RWPE2 (cell line): ENCODE measurements at regions not wholly inside any gene's neighbourhood (a gene's known extent, or its start where the extent isn't known, plus 50 kb on each side); places are given as distances from the start of the nearest gene placed in this dataset.

Source experiments
- ATAC-seq: fragments of 200-7000 bp; cut with Tn5 transposase; 3 replicates; pipeline ENCODE4 v1.9.1; 2021; ENCODE audit warnings: low read depth
- DNase-seq: peaks from one replicate; pipeline ENCODE4 v3.0.0-alpha.2; 2020; ENCODE audit warnings: low spot score
- H3K27ac ChIP-seq: fragments of 450-650 bp; 2 replicates; pipeline ENCODE4 v1.5.1; 2017; ENCODE audit warnings: mild to moderate bottlenecking; ENCODE audit not compliant: poor library complexity, severe bottlenecking
- H3K27me3 ChIP-seq: fragments of 250-450 bp; sonication (Bioruptor Pico); 2 replicates; pipeline ENCODE4 v1.5.1; 2021; ENCODE audit warnings: mild to moderate bottlenecking, moderate library complexity; ENCODE audit not compliant: insufficient read depth, poor library complexity, severe bottlenecking
- H3K36me3 ChIP-seq: fragments of 250-450 bp; sonication (Bioruptor Pico); 2 replicates; pipeline ENCODE4 v1.5.1; 2020; ENCODE audit warnings: low read depth, mild to moderate bottlenecking, moderate library complexity
- H3K4me1 ChIP-seq: fragments of 250-450 bp; sonication (Bioruptor Pico); 2 replicates; pipeline ENCODE4 v1.5.1; 2021; ENCODE audit warnings: mild to moderate bottlenecking, moderate library complexity; ENCODE audit not compliant: insufficient read depth, poor library complexity, severe bottlenecking
- H3K4me3 ChIP-seq: fragments of 250-450 bp; sonication (Bioruptor Pico); 2 replicates; pipeline ENCODE4 v1.5.1; 2021; ENCODE audit warnings: mild to moderate bottlenecking, moderate library complexity; ENCODE audit not compliant: severe bottlenecking
- H3K9me3 ChIP-seq: fragments of 250-450 bp; sonication (Bioruptor Pico); 2 replicates; pipeline ENCODE4 v1.5.1; 2021; ENCODE audit warnings: mild to moderate bottlenecking, moderate library complexity; ENCODE audit not compliant: severe bottlenecking
- CTCF ChIP-seq: fragments of 450-650 bp; IDR thresholded peaks from one replicate; pipeline ENCODE4 v1.5.1; 2017; ENCODE audit warnings: mild to moderate bottlenecking, moderate library complexity; ENCODE audit not compliant: poor library complexity, severe bottlenecking

GRCh38 chr13:108037348-108037747 lies 178.0 kb downstream of the LIG4 start:
- ATAC-seq: no peak

GRCh38 chr13:108036411-108036932 lies 178.9 kb downstream of the LIG4 start:
- DNase-seq (no peak), ATAC-seq (no peak)
- no peaks in the 10 kb centered on the region for H3K36me3 ChIP-seq
- H3K9me3 ChIP-seq: no peaks in the 10 kb centered on the region
- H3K4me3 ChIP-seq: no peak overlapping the region
- no peak for TF ChIP-seq CTCF
- H3K27ac ChIP-seq: no peak overlapping the region
- no peaks in the 10 kb centered on the region for H3K4me1 ChIP-seq
- no peaks in the 10 kb centered on the region for H3K27me3 ChIP-seq

More at GRCh38 chr13:108037348-108037747, 178.0 kb downstream of the LIG4 start:
- no peaks in the 10 kb centered on the region for H3K9me3 ChIP-seq
- no peak for TF ChIP-seq CTCF
- DNase-seq: no peak
- H3K4me3 ChIP-seq: no peak overlapping the region
- H3K36me3 ChIP-seq: no peaks in the 10 kb centered on the region
- no peaks in the 10 kb centered on the region for H3K27me3 ChIP-seq
- no peaks in the 10 kb centered on the region for H3K4me1 ChIP-seq
- no peak overlapping the region for H3K27ac ChIP-seq

GRCh38 chr13:108034909-108035410 lies 180.4 kb downstream of the LIG4 start:
- no peak for TF ChIP-seq CTCF
- no peak for DNase-seq
- H3K9me3 ChIP-seq: no peaks in the 10 kb centered on the region

GRCh38 chr13:108033800-108034707 lies 181.3 kb downstream of the LIG4 start:
- Histone ChIP-seq H3K27me3 (no peaks in the 10 kb centered on the region), H3K4me3 (no peak overlapping the region), H3K4me1 (no peaks in the 10 kb centered on the region), H3K27ac (no peak overlapping the region), H3K9me3 (no peaks in the 10 kb centered on the region), H3K36me3 (no peaks in the 10 kb centered on the region)
- ATAC-seq: no peak
- TF ChIP-seq CTCF: no peak
- DNase-seq: no peak

More at GRCh38 chr13:108034909-108035410, 180.4 kb downstream of the LIG4 start:
- H3K27me3 ChIP-seq: no peaks in the 10 kb centered on the region
- no peak overlapping the region for H3K4me3 ChIP-seq
- no peak overlapping the region for H3K27ac ChIP-seq
- ATAC-seq: no peak
- no peaks in the 10 kb centered on the region for H3K36me3 ChIP-seq
- no peaks in the 10 kb centered on the region for H3K4me1 ChIP-seq
